SK-N-MC (cell line): ENCODE measurements at regions not wholly inside any gene's neighbourhood (a gene's known extent, or its start where the extent isn't known, plus 50 kb on each side); places are given as distances from the start of the nearest gene placed in this dataset.

ENCODE experiments used
- EZH2 ChIP-seq: fragments of 200-600 bp; sonication (generic); IDR thresholded peaks from one replicate; pipeline ENCODE4 v1.6.1; 2017; ENCODE audit warnings: antibody characterized with exemption
- FOXP2 ChIP-seq: optimal IDR thresholded peaks from 2 replicates; pipeline ENCODE3; 2011; ENCODE audit warnings: mild to moderate bottlenecking, moderate library complexity; ENCODE audit not compliant: insufficient read depth; ENCODE audit errors: extremely low read length, control extremely low read depth
- POLR2AphosphoS5 ChIP-seq: IDR thresholded peaks from 2 replicates; pipeline ENCODE4 v1.6.1; 2012; ENCODE audit warnings: mild to moderate bottlenecking, low read depth, low read length, borderline replicate concordance

DNA sequence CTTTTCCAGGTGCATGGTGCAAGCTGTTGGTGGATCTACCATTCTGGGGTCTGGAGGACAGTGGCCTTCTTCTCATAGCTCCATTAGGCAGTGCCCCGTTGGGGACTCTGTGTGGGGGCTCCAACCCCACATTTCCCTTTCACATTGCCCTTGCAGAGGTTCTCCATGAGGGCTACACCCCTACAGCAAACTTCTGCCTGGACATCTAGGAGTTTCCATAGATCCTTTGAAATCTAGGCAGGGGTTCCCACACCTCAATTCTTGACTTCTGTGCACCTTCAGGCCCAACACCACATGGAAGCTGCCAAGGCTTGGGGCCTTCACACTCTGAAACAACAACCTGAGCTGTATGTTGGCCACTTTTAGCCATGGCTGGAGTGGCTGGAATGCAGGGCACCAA lies 282.8 kb upstream of the SASH1 start:
- TF ChIP-seq EZH2 = no peak
- TF ChIP-seq POLR2AphosphoS5 = no peak
- TF ChIP-seq FOXP2 = no peak
